Amniotic epithelial cell (primary cell): ENCODE measurements at regions not wholly inside any gene's neighbourhood (a gene's known extent, or its start where the extent isn't known, plus 50 kb on each side); places are given as distances from the start of the nearest gene placed in this dataset.

Source experiments
- DNase-seq: peaks from one replicate; pipeline ENCODE4 v3.0.0-alpha.2; 2010; ENCODE audit warnings: low read depth

GRCh38 chr2:193712912-193713311 lies 1518.2 kb upstream of the TMEFF2 start:
- DNase-seq = no peak

- DNase-seq = no peak
Observed at GRCh38 chr2:193703411-193703810, 1508.7 kb upstream of the TMEFF2 start.

GRCh38 chr2:193701484-193701883 lies 1506.8 kb upstream of the TMEFF2 start:
- no peak for DNase-seq

- DNase-seq = peak; percentile 33
Observed at GRCh38 chr2:193695367-193695766, 1500.6 kb upstream of the TMEFF2 start.

- no peak for DNase-seq
Observed at GRCh38 chr2:193693758-193694157, 1499.0 kb upstream of the TMEFF2 start.

- DNase-seq = no peak
Observed at GRCh38 chr2:193690572-193690971, 1495.8 kb upstream of the TMEFF2 start.

GRCh38 chr2:193687195-193687594 lies 1492.5 kb upstream of the TMEFF2 start:
- no peak for DNase-seq

- DNase-seq = no peak
Observed at GRCh38 chr2:193679847-193680246, 1485.1 kb upstream of the TMEFF2 start.

- DNase-seq = no peak
Observed at GRCh38 chr2:193670478-193670877, 1475.7 kb upstream of the TMEFF2 start.

- no peak for DNase-seq
Observed at GRCh38 chr2:193668557-193669323, 1474.0 kb upstream of the TMEFF2 start.

- no peak for DNase-seq
Observed at GRCh38 chr2:193627927-193628272, 1433.2 kb upstream of the TMEFF2 start.

- DNase-seq = no peak
Observed at GRCh38 chr2:193627187-193627926, 1432.6 kb upstream of the TMEFF2 start.

- DNase-seq = no peak
Observed at GRCh38 chr2:193608451-193608850, 1413.7 kb upstream of the TMEFF2 start.

- DNase-seq = no peak
Observed at GRCh38 chr2:193590831-193591230, 1396.1 kb upstream of the TMEFF2 start.

- no peak for DNase-seq
Observed at GRCh38 chr2:193584522-193584938, 1389.8 kb upstream of the TMEFF2 start.

GRCh38 chr2:193583638-193584400 lies 1389.1 kb upstream of the TMEFF2 start:
- DNase-seq = no peak

- no peak for DNase-seq
Observed at GRCh38 chr2:193581807-193582206, 1387.1 kb upstream of the TMEFF2 start.

GRCh38 chr2:193580176-193580950 lies 1385.6 kb upstream of the TMEFF2 start:
- DNase-seq = no peak

- DNase-seq = no peak
Observed at GRCh38 chr2:193566886-193567285, 1372.2 kb upstream of the TMEFF2 start.

- no peak for DNase-seq
Observed at GRCh38 chr2:193566276-193566675, 1371.5 kb upstream of the TMEFF2 start.

- DNase-seq = no peak
Observed at GRCh38 chr2:193562031-193562430, 1367.3 kb upstream of the TMEFF2 start.

- no peak for DNase-seq
Observed at GRCh38 chr2:193561054-193561453, 1366.3 kb upstream of the TMEFF2 start.
